ENCODE measurements at regions not wholly inside any gene's neighbourhood (a gene's known extent, or its start where the extent isn't known, plus 50 kb on each side); places are given as distances from the start of the nearest gene placed in this dataset.

DNA sequence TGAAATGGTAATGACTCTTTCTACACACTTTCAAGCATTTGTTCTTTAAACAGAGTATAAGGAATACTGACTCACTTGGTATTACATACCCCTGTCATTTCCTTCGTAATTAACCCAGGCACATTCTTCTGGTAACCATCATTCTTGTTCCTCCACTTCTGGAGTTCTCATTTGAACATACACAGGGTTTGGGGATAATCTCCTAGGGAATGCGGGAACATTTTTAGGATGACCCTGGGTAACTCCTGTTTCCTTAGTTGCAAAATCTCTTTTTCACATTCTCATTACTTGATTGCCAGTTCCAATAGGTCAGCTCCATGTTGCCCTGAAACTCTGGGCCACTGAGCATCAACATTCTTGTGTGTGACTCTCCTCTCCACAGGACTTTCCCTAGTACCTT, 51.5 kb upstream of the E2F3 start:
- intact Hi-C loops (cut with DNase I; ENCODE audit: low total_unique reads), result no loop called here
- TF ChIP-seq POLR2A (IDR thresholded peaks at IDR 0.05), result no peak
- TF ChIP-seq, protein P1, sequence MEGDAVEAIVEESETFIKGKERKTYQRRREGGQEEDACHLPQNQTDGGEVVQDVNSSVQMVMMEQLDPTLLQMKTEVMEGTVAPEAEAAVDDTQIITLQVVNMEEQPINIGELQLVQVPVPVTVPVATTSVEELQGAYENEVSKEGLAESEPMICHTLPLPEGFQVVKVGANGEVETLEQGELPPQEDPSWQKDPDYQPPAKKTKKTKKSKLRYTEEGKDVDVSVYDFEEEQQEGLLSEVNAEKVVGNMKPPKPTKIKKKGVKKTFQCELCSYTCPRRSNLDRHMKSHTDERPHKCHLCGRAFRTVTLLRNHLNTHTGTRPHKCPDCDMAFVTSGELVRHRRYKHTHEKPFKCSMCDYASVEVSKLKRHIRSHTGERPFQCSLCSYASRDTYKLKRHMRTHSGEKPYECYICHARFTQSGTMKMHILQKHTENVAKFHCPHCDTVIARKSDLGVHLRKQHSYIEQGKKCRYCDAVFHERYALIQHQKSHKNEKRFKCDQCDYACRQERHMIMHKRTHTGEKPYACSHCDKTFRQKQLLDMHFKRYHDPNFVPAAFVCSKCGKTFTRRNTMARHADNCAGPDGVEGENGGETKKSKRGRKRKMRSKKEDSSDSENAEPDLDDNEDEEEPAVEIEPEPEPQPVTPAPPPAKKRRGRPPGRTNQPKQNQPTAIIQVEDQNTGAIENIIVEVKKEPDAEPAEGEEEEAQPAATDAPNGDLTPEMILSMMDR (IDR thresholded peaks at IDR 0.05), result no peak
- no peaks in the 10 kb centered on the region for H3K27me3 ChIP-seq

DNA sequence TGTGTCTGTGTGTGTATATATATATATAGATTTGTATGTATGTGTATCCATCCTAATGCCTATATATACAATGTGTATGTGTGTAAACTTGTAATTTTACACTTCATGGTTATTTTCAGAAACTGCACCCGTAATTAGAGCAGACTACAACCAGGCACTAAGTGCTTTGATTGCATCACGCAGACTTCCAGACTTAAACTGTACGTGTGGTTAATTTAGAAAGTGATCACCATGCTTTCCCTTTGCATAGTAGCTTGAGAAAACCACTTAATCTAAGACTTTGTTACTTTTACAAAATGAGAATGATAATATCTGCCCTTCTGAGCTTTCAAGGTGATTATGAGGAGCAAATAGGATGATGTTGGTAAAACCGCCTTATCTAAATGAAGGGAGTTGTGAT, 50.1 kb upstream of the E2F3 start:
- Histone ChIP-seq H3K4me1 (no peaks in the 10 kb centered on the region), H3K27me3 (no peaks in the 10 kb centered on the region), H3K9me3 (no peaks in the 10 kb centered on the region), H3K27ac (no peak overlapping the region), H3K4me3 (no peak overlapping the region), H3K36me3 (no peaks in the 10 kb centered on the region)
- no peak for DNase-seq
- intact Hi-C loops (cut with DNase I; ENCODE audit: low total_unique reads), result no loop called here
- TF ChIP-seq POLR2A (IDR thresholded peaks at IDR 0.05), result no peak
- TF ChIP-seq, protein P1 (IDR thresholded peaks at IDR 0.05), result no peak

More for the DNA sequence above, 51.5 kb upstream of the E2F3 start:
- Histone ChIP-seq H3K9me3 (no peaks in the 10 kb centered on the region), H3K27ac (no peak overlapping the region), H3K4me1 (no peaks in the 10 kb centered on the region), H3K4me3 (no peak overlapping the region), H3K36me3 (no peaks in the 10 kb centered on the region)
- DNase-seq, result no peak

Data from uterus (tissue), 3 donors.